Fibroblast of the conjunctiva (primary cell): ENCODE measurements at regions not wholly inside any gene's neighbourhood (a gene's known extent, or its start where the extent isn't known, plus 50 kb on each side); places are given as distances from the start of the nearest gene placed in this dataset.

Experiments used
- DNase-seq: peaks from one replicate; pipeline ENCODE4 v3.0.0-alpha.2; 2010; ENCODE audit warnings: low read depth

- DNase-seq = no peak
Measured at GRCh38 chr2:20540587-20541293, 93.9 kb downstream of the RHOB start.

- no peak for DNase-seq
Measured at GRCh38 chr2:20541294-20541640, 94.4 kb downstream of the RHOB start.

GRCh38 chr2:20541651-20542050 is 94.8 kb downstream of the RHOB start:
- DNase-seq = no peak

GRCh38 chr2:20542269-20542668 is 95.4 kb downstream of the RHOB start:
- no peak for DNase-seq

- DNase-seq = peak; percentile 51
Measured at GRCh38 chr2:20542746-20543468, 96.0 kb downstream of the RHOB start.

- DNase-seq = no peak
Measured at GRCh38 chr2:20543469-20544152, 96.7 kb downstream of the RHOB start.

- DNase-seq = no peak
Measured at GRCh38 chr2:20544153-20544747, 97.4 kb downstream of the RHOB start.

- DNase-seq = no peak
Measured at GRCh38 chr2:20549144-20549543, 101.8 kb downstream of the HS1BP3 start.

- DNase-seq = no peak
Measured at GRCh38 chr2:20549691-20550348, 101.1 kb downstream of the HS1BP3 start.

GRCh38 chr2:20551260-20551944 is 99.5 kb downstream of the HS1BP3 start:
- DNase-seq = no peak

GRCh38 chr2:20551945-20552328 is 99.0 kb downstream of the HS1BP3 start:
- DNase-seq = no peak

GRCh38 chr2:20552847-20553246 is 98.1 kb downstream of the HS1BP3 start:
- DNase-seq = no peak

- DNase-seq = no peak
Measured at GRCh38 chr2:20553580-20553979, 97.3 kb downstream of the HS1BP3 start.

GRCh38 chr2:20555954-20556353 is 94.9 kb downstream of the HS1BP3 start:
- no peak for DNase-seq

- DNase-seq = no peak
Measured at GRCh38 chr2:20556756-20557155, 94.1 kb downstream of the HS1BP3 start.

- DNase-seq = no peak
Measured at GRCh38 chr2:20557226-20557625, 93.7 kb downstream of the HS1BP3 start.

- no peak for DNase-seq
Measured at GRCh38 chr2:20557635-20558034, 93.3 kb downstream of the HS1BP3 start.

GRCh38 chr2:20558391-20559150 is 92.3 kb downstream of the HS1BP3 start:
- no peak for DNase-seq

- DNase-seq = no peak
Measured at GRCh38 chr2:20559277-20559676, 91.6 kb downstream of the HS1BP3 start.

GRCh38 chr2:20560011-20560410 is 90.9 kb downstream of the HS1BP3 start:
- DNase-seq = no peak
